ENCODE measurements at regions not wholly inside any gene's neighbourhood (a gene's known extent, or its start where the extent isn't known, plus 50 kb on each side); places are given as distances from the start of the nearest gene placed in this dataset.
A peak's percentile ranks its signal among the peaks of the same experiment; 100 is the strongest.

DNA sequence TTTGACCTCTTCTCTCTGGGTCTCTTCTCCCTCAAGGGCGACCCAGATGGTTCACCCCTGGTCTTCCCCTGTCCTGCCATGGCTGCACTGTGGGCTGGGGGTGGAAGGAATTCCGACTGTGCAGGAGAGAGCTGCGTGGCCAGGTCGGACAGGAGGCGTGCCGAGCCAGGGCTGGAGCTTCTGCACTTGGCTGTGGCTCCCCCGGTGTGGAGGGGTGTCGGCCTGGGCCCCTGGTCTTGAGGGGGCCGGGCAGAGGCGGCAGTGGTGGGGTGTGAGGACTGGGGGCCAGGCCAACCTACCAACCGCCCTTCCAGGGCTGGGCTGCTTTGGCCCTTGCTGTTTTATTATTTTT lies 74.9 kb upstream of the SHH start:
- DNase-seq (ENCODE audit: low spot score), result no peak

DNA sequence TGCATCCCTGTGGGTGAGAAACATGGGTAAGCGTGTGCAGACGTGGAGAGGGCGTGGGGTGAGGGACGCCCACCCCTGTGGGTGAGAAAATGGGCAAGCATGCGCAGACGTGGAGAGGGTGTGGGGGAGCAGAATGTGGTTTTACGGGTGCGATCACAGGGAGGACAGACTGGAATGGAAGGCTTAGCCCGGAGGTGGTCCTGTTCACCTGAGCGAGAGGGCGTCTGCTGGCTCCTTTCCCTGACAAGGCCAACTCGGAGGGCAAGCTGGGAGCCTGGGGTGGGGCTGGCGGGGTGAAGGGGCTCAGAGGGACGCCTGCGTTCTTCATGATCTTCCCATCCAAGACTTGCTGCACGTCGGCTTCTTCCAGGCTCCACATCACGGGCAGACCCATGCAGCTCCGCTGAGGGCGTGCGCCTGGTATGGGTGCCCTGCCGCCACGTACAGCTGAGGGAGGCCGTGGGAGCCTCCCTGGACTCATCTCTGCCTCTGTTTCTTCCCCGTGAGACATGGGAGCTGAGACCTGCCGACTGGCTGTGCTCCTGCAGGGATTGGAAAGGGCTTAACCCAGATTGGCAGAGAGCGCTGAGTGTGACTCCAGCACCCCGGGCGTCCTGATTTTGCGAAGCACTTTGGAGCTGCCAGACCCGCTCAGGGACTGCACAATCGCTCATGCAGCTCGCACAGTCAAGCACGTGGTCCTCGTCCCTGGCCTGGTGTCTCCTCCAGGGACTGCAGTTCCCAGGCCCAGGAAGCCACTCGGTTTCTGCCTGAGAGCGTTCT lies 74.3 kb upstream of the SHH start:
- DNase-seq (ENCODE audit: low spot score), result no peak

DNA sequence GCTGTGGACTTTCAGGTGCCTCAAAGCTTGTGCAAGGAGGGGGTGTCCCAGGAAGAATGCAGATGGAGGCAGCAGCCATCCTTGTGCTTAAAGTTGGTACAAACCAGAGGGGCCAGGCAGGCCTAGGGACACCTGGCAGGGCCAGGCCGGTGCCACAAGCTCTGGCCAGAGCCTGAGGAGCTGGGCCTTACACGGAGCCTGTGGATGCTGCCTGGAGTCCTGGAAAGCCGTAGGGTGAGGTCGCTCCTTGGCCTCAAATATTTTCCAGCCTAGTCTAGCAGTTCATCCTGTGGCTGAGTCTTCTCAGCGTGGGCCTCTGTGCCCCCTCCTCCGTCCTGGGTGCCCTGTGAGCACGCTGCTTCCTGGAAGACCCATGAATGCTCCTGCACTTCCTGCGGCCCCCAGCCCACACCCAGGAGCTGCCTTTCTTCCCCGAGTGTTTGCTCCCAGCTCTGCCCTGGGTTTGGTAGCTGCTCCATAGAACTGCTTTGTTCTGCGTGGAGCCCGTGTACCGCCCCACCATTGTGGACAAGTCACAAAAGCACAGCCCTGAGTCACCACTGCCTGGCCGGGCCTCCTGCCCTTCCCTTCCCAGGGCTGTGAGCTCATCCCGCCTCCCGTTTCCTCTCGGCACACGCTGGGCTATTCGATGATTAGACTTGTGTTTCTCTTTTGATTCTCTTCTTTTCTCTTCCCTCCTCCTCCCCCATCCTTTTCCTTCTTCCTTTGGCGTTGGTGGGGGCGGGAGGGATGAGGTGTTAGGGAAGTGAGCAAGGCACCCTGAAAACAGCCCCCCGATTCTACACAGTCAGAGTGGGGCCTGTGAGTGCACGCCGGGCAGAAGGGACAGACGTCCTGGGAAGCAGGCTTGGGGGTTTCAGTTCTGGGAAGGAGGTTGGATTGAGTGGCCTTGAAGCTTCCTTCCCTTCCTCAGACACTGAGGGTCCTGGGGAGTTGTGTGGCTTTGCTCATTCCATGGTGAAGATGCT lies 73.2 kb upstream of the SHH start:
- DNase-seq (ENCODE audit: low spot score), result peak; percentile 24

DNA sequence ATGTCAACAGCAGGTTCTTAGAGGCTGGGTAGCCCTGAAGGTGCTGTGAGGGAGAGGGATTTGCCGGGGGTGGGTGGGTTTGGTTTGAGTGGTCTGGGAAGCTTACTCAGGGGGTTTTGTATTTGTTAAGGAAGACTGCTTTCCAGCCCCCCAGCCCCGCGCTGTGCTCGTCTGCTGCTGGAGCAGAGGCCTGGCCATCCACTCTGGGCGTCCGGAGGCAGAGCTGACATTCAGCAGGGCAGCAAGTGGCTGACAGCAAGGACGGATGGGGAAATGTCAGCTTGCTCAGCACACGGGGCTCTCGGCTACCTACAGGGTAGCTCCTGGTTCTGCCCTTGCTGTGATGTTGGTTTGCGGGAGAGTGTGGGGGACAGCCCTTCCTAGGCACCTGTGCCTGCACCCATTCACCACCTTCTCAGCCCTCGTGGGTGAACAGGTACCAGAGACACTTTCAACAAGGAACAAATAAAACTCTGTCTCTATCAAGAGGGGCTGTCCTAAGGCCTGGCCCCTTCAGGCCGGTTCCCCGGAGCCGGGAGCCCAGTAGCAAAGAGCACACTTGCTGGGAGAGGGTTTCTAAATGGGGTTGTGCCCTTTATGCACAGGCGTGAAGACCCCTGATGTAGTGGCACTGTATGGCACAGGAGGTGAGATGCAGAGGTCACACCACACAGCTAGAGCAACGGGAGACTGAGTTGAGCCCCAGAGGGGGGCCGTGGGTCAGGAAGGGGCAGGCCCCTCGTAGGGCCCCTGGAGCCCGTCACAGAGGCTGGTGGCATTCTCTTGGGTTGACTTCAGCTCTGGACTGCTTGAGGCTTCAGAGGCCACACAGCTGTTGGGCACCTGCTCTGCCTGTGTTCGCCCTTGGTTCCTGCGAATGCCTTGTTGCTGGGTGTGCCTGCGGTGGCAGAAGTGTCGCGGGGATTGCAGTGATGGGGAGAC lies 72.2 kb upstream of the SHH start:
- no peak for DNase-seq (ENCODE audit: low spot score)

DNA sequence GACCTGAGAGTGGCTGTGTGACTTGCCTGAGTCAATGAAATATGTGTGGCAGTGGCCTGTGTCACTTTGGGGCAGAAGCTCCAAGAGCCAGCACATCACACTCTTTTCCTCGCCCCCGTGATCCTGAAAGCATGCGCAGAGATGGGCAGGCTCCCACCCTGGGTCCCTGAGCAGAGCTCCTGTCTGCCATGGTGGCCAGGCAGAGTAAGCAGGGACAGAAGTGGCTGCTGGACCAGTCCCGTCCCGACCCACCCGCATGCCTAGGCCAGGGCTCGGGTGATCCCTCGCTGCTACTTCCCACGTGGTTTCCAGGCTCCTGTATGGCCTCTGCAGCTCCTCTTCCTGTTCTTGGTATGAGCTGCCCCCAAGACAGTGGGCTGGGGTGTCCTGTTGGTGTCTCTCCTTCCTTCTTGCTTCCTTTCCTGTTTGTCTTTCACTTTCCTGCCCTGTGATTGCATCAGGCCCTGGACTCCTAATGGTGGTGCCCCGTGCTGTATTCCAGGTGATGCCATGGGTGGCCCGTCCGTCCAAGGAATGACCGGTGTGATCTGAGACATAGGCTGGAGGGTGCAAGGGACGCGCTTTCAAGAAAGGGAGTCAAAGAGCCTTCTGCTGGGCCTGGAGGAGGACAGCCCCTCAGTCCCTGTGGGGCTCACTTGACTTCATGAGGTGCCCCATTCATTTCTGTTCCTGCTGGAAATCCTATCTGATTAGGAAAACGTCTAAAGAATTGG lies 71.4 kb upstream of the SHH start:
- no peak for DNase-seq (ENCODE audit: low spot score)

DNA sequence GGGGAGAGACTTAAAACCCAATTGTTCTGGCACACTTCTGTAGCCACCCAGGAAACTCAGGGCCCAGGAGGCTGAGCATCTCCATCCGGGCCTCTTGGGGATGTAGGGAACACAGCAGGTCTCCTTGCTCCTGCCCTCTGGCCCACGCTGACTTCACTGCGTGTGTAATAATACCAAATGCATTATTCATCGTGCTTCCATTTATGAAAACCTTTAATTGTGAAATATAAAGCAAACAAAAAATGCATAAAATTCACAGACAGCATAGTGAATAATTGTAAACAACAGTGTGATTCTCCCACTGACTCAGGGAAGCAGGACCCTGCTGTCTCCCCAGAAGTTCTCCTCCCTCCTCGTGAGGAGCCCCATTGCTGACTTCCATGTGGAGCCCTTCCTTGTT lies 70.3 kb upstream of the SHH start:
- DNase-seq (ENCODE audit: low spot score), result no peak

DNA sequence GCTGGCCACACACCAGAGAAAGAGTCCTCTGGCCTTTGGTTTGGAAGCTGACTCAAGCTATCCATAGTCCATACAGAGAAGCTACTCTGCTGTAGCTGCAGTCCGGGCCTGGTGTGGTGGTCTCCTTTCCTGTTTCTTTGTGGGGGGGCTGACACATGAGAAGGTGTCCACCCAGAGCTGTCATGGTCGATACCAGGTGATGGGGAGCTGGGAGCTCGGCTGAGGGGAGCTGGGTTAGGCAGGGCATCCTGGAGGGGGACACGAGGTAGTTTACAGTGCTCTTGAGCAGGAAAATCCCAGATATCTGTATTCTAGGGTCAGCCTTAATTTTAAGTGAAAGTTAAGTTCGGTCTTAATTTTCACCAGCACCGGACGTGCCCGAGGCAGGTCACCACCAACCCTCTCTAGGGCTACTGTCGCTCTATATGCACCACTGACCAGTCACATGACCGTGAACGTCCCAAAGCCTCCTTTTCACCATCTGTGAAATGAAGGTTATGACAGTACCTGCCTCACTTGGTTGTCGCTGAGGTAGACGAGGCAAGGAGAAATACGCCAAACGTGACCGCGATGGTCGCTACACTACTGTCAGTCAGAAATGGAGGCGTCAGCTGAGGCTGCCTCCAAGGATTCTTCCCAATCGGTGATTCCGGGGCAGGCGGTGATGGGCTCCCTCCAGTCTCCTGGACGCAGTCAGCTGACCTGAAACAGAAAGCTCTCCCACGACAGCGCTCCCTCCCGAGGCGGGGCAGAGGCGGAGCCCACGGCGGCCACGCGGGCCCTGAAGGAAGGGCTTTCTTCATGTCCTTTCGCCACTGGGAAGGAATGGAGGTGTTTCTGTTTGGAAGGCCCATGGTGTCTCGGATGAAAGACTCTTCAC lies 69.4 kb upstream of the SHH start:
- DNase-seq (ENCODE audit: low spot score), result no peak

DNA sequence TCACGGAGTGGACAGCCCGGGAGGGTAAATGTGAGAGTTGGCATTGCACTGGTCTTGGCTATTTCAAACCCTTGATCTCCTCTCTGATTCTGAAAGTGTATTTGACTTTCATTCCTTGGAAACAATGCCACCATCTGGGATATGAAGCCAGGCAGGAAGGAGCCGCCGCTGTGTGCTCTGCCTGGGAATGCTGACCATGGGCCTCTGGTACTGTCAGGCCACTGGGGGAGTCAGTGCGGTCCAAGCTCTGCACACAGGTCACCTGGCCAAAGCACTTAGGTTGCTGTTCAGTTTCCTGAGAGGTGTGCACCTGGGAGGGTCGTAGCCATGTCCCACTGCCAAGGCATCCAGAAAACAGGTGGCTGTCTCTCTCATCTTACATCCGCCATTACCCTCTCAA lies 68.5 kb upstream of the SHH start:
- DNase-seq (ENCODE audit: low spot score), result no peak

DNA sequence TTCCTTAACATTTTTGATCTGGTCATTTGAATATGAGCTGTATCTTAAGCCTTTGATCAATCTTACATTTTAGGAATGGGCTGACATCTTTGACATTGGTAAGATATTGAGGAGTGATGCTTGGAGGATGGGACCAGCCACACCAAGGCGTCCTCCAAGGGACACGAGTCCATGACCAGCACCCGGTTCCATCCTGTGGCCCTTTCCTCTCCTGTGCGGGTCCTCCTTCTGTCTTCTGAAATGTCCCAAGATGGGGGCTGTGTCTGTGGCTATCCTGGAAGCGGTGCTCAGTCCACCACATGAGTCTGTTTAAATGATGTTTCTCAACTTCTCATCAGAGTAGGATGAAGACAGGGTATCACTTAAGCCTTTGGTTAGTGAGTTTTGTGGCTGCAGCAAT lies 67.3 kb upstream of the SHH start:
- DNase-seq (ENCODE audit: low spot score), result no peak

DNA sequence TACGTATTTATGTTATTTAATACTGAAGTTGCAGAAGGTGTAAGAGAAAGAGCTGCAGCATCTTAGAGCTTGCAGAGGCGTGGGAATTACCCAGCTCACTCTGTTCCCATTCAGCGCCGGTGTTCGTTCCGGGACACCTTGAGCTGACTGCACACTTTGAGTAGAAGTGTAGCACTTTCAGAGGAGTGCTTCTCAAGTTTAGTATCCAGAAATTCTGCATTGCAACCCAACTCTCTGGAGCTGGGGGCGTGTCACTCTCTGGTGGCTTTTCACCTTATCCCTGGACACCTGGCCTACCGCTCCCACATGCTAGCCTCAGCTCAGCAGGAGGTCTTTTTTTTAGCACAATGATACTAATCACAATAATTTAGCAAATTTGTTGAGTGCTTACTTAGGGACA lies 66.4 kb upstream of the SHH start:
- no peak for DNase-seq (ENCODE audit: low spot score)

DNA sequence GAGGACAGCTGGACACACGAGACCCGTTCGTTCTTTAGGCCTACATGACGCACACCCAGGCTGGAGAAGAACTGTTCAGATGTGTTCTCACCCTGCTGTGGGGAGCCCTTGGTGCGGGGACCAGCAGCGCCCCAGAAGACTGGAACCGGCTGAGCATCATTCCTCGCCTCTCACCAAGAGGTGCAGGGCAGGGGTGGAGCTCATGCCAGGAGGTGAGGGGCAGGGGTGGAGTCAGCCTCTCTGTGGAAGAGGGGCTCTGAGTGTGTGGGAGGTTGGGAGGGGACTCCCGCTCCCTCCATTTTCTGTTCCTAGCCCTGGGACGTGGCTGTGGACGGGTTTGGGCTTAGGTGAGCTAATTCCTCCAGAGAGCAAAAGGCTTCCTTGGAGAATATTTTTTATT lies 66.0 kb upstream of the SHH start:
- DNase-seq (ENCODE audit: low spot score), result no peak

DNA sequence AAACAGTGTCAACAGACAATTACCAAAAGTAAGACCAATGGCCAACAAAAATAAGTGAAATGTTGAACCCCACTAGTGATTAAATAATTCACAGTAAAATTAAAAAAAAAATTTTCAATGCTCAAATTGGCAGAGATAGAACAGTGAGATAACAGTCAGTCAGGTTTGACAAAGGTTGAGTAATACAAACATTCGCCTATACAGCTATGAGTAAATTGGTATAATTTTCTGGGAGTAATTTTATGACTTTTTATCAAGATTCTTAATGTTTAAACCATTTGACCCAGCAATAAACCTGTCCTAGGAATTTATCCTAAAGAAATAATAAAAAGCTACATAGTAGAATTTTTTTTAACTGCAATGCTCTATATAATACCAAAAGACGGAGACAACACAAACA lies 64.9 kb upstream of the SHH start:
- no peak for DNase-seq (ENCODE audit: low spot score)

DNA sequence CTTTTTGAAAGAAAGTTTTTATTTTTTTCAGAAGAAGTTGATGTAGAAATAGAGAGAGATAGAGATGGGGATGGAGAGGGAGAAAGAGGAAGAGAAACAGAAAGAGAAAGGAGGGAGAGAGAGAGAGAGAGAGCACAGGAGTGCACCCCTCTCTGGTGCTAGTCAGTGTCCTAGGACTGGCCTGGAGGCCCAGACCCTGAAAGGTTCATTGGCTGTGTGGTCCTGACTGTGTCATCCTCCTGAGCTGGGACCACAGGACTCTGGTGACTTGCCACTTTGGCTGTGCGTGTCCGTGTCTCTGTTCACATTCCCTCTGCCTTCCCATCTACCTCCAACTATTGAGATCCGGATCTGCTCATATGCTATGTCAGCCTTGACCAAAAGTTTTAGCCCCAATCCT lies 62.1 kb upstream of the SHH start:
- DNase-seq (ENCODE audit: low spot score), result no peak

DNA sequence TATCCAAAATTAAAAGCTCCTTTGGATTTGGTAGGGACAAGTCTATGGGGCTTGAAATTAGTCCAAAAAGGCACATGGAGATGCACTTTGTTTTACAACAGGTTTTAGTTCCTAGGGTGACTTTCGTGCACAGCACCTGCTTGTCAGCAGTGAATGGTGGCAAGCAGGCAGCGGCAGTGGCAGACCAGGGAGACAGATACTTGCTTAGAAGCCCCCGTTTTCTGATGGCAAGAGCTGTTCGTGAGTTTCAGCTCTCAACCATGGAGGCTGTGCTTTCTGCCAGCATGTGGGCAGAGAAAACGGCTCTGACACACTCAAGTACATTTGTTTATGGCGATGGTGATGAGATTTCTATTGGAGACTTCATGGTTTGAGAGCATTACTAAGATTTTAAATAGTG lies 61.7 kb upstream of the SHH start:
- DNase-seq (ENCODE audit: low spot score), result no peak

DNA sequence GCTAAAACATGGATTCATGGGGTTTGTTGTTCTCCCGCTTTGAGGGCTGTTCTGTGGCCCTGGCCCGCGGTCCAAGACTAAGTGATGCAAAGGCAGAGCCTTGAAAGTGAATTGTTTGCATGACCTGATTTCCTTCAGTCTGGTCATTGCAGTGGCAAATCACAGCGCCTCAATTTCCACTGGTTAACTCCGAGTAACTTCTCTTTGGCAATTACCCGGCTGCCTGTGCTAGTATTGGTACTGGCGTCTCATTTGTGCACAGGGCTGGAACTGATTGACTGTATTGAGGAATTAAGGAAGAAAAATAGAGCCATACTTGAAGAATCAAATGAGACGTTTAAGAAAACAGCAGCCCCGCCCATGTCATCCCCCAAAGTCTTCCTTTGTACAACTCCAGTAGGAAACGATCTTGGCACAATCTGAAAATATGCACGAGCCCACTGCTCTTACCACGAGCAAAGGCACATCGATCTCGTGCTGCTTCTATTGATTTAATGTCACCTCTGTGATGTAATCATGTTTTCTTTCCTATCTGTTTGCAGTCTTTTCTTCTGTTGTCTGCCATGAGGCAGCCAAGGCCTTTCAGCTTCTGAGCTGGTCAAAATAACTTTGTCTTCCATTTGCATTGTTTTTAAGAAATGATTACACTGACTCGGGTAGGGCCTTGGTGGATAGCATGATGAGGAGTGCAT lies 60.6 kb upstream of the SHH start:
- DNase-seq (ENCODE audit: low spot score), result no peak

DNA sequence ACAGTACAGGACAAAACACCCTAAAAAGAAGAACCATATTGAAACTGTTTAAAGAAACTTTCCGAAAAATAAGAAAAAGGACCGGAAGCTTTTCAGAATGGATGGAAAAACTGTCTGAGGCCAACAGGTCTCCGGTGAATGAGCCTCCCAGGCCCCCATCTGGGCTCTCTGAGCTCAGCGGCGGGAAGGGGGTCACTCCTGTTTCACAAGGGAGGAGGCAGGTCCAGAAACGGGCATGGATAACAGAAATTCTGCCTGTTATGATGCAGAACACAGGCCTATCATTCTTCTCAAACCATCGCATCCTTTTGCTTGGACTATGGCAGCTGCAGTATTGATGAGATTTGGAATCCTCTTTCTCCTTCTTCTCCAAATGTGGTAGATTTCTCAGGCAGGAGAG lies 58.9 kb upstream of the SHH start:
- DNase-seq (ENCODE audit: low spot score), result no peak

DNA sequence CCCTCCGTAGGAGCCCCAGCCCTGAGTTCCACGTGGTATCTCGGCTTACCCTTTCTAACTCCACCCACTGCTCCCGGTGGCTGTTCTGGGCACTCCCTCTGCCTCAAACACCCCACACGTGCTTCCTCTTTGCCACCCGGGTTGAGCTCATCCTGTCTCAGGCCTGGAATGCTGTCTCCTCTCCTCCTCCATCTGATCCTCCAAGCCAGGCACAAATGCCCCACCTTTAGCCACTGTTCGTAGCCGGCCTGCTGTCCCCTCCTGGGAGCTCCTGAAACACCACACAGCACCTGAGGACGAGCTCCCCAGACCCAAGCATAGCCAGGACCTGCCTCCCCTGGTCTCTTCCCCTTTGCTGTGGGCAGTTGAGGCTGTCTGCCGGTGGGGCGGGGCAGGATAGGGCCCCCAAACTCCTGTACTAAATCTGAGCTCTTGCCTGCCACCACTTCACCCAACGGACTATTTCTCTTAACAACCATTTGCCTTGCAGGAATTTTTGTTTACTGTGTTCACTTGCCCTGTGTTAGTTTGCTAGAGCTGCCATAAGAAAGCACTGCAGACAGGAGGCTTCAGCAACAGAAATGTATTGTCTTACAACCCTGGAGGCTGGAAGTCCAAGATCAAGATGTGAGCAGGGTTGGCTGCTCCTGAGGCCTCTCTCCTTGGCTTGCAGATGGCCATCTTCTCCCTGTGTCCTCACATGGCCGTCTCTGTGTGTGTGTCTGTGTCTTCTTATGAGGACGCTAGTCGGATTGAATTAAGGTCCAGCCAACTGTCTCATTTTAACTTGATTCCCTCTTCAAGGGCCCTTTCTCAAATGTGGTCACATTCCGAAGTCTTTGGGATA lies 58.3 kb upstream of the SHH start:
- no peak for DNase-seq (ENCODE audit: low spot score)

DNA sequence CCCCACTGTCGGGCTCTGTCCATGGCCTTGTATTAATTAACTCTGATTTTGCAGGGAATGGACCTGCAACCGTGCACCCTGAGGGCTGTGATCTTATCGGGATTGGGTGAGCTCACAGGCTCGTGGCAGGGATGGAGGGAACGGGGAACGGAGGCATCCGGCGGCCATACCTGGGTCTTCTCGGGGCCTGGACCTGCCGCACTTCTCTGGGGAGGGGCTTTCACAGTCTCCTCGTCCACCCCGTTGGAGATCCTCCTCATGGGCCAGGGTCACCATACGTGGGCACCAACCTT lies 57.5 kb upstream of the SHH start:
- DNase-seq (ENCODE audit: low spot score), result no peak
